LNCAP (cell line): ENCODE measurements at regions not wholly inside any gene's neighbourhood (a gene's known extent, or its start where the extent isn't known, plus 50 kb on each side); places are given as distances from the start of the nearest gene placed in this dataset.

Experiments
- TF ChIP-seq, protein P1 (sequence below): fragments of 450-650 bp; IDR thresholded peaks from 2 replicates; pipeline ENCODE4 v1.5.1; 2017; ENCODE audit warnings: mild to moderate bottlenecking

DNA sequence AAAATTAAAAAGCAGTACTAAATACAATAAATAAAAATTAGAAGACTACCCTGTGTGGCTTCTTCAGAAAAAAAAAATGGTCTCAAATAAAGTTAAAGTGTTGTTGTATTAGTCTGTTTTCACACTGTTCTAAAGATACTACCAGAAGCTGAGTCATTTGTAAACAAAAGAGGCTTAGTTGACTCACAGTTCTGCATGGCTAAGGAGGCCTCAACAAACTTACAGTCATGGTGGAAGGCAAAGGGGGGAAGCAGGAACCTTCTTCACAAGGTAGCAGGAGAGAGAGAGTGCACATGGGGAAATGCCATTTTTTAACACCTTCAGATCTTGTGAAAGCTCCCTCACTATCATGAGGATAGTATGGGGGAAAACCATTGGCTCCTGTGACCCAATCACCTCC, 612.8 kb downstream of the RNF144A start:
- TF ChIP-seq, protein P1, sequence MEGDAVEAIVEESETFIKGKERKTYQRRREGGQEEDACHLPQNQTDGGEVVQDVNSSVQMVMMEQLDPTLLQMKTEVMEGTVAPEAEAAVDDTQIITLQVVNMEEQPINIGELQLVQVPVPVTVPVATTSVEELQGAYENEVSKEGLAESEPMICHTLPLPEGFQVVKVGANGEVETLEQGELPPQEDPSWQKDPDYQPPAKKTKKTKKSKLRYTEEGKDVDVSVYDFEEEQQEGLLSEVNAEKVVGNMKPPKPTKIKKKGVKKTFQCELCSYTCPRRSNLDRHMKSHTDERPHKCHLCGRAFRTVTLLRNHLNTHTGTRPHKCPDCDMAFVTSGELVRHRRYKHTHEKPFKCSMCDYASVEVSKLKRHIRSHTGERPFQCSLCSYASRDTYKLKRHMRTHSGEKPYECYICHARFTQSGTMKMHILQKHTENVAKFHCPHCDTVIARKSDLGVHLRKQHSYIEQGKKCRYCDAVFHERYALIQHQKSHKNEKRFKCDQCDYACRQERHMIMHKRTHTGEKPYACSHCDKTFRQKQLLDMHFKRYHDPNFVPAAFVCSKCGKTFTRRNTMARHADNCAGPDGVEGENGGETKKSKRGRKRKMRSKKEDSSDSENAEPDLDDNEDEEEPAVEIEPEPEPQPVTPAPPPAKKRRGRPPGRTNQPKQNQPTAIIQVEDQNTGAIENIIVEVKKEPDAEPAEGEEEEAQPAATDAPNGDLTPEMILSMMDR, result no peak

GRCh38 chr2:7539077-7539476, 621.9 kb downstream of the RNF144A start:
- TF ChIP-seq, protein P1, result no peak

GRCh38 chr2:7539760-7540159, 622.5 kb downstream of the RNF144A start:
- TF ChIP-seq, protein P1, result no peak

GRCh38 chr2:7552825-7553570, 635.8 kb downstream of the RNF144A start:
- TF ChIP-seq, protein P1, result no peak

GRCh38 chr2:7555260-7555659, 638.0 kb downstream of the RNF144A start:
- TF ChIP-seq, protein P1, result no peak

- TF ChIP-seq, protein P1, result no peak
These were observed 640.2 kb downstream of the RNF144A start for GRCh38 chr2:7557376-7557775.

- TF ChIP-seq, protein P1, result no peak
These were observed 642.6 kb downstream of the RNF144A start for GRCh38 chr2:7559791-7560190.
